ENCODE measurements at regions not wholly inside any gene's neighbourhood (a gene's known extent, or its start where the extent isn't known, plus 50 kb on each side); places are given as distances from the start of the nearest gene placed in this dataset.
"Not testable (repeated sequence)": the region's sequence is repeated elsewhere in the genome, so short reads cannot be mapped to it uniquely, and the experiment has no call there.

DNA sequence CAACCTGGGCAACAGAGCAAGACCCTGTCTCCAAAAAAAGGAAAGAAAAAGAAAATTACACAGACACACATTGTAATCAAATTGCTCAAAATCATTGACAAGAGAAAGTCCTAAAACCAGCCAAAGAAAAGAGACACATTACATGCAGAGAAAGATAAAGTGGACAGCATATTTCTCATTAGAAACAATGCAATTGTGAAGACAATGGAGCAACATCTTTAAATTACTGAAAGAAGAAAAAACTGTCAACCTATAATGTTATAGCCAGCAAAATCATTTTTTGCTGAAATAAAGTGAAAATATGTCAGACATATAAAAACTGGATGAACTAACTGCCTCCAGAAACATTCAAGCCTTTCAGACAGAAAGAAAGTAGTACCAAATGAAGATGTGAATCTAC lies 120.6 kb downstream of the TMEM167A start:
- POLR2A ChIA-PET, result no interaction called here
- no peak for DNase-seq (ENCODE audit: low read depth, low spot score)
- no peak overlapping the region for H3K4me3 ChIP-seq (ENCODE audit: low read depth, low read length)
- TF ChIP-seq, protein P1, sequence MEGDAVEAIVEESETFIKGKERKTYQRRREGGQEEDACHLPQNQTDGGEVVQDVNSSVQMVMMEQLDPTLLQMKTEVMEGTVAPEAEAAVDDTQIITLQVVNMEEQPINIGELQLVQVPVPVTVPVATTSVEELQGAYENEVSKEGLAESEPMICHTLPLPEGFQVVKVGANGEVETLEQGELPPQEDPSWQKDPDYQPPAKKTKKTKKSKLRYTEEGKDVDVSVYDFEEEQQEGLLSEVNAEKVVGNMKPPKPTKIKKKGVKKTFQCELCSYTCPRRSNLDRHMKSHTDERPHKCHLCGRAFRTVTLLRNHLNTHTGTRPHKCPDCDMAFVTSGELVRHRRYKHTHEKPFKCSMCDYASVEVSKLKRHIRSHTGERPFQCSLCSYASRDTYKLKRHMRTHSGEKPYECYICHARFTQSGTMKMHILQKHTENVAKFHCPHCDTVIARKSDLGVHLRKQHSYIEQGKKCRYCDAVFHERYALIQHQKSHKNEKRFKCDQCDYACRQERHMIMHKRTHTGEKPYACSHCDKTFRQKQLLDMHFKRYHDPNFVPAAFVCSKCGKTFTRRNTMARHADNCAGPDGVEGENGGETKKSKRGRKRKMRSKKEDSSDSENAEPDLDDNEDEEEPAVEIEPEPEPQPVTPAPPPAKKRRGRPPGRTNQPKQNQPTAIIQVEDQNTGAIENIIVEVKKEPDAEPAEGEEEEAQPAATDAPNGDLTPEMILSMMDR (IDR thresholded peaks at IDR 0.05; ENCODE audit: insufficient read depth, low read length, missing control alignments), result no peak
- CTCF ChIA-PET, result no interaction called here

DNA sequence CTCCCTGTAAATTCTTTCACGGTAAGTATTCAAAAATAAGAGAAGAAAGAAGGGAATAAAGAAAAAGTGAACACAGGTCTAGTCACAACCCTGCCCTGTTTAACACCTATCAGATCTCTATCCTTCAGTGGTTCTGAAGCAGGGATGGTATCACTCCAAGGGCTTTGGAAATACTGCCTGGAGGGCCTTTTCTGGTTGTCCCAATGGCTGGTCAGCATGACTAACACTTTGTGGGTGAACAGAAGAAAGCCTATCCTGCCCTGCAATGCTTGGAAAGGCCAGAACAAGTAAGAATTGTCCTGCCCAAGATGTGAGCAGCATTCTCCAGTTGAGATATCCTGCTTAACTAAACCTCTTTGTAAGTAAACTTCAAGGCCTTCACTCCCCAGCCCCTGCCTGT lies 124.9 kb downstream of the TMEM167A start:
- no peak for DNase-seq (ENCODE audit: low read depth, low spot score)
- TF ChIP-seq, protein P1 (IDR thresholded peaks at IDR 0.05; ENCODE audit: insufficient read depth, low read length, missing control alignments), result no peak
- CTCF ChIA-PET, result no interaction called here
- POLR2A ChIA-PET, result no interaction called here
- H3K4me3 ChIP-seq (ENCODE audit: low read depth, low read length), result no peak overlapping the region

DNA sequence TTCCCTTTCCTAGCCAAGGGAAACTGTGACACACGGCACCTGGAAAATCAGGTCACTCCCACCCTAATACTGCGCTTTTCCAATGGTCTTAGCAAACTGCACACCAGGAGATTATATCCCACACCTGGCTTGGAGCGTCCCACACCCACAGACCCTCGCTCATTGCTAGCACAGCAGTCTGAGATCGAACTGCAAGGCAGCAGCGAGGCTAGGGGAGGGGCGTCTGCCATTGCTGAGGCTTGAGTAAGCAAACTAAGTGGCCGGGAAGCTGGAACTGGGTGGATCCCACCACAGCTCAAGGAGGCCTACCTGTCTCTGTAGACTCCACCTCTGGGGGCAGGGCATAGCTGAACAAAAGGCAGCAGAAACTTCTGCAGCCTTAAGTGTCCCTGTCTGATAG lies 132.9 kb downstream of the TMEM167A start:
- H3K4me3 ChIP-seq (ENCODE audit: low read depth, low read length); DNase-seq (ENCODE audit: low read depth, low spot score); CTCF ChIA-PET; POLR2A ChIA-PET: not testable (repeated sequence)

DNA sequence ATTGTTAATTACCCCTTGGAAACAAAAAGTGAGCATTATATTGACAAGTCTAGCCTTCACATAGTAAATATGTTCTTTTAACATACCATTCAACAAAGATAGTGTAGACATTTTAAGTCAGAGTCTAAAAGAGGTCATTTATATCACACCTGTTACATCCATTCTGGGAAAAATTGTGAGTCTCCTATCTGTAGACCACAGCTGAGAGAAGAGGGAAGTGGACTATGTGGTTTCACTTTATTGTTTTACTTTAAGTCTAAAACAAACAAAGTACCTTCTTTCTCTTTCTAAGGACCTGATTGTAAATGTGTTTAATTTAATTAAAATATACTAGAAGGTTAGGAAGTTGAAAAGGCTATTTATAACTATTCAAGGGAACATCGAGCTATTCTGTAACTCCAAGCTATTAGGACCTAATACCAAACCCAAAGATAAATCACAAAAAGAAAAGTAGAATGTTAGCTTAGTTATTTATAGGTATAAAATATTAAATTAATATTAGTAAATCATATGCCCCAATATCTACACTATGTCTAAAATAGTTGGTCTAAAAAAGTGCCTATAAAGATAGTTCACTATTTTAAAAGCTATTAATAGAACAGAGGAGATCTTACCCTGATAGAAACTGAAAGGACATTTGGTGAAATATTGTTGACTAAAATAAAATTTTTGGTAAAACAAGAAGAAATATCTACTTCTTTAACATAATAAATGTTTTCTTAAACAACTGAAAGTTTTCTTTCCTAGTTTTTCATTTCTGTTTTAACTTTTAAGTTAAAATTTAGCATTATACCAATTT lies 134.9 kb downstream of the TMEM167A start:
- ChIA-PET POLR2A (no interaction called here), CTCF (no interaction called here)
- TF ChIP-seq, protein P1 (IDR thresholded peaks at IDR 0.05; ENCODE audit: insufficient read depth, low read length, missing control alignments), result no peak
- H3K4me3 ChIP-seq (ENCODE audit: low read depth, low read length), result no peak overlapping the region
- no peak for DNase-seq (ENCODE audit: low read depth, low spot score)

DNA sequence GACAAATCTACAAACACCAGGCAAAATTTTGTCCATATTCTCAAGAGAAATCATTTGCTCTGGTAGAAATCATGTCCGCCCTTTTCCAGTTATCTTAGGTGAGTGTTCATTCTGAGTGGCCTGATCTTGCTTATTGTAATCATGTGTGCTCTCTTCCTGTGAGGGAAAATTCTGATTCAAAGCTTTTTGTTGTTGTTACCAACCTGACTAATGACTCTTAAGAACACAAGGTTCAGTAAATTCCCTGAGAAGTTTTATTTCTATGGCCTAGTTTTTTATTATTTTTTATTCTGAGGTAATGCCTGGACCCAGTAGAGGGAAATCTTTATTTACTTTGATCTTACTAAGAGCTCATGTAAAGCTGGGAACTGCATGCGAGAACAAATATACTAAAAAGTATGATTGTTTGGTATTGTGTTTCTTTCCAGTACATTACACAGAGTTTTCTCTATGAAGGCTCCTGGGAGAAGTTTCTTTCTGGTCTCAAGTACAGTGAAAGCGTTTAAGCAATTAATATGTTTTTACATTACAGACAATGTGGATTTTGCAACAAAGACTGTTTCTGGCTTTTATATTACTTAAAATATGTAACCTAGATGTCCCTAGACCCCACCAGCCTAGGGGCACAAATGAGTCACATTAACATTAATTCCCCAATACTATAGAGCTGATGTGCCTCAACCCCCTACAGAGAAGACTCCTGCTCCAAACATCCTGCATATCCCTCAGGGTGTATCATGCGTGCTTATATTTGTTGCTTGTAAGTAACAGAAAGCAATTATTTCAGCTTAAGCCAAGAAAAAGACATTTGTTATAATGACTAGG lies 138.1 kb downstream of the TMEM167A start:
- no peak for DNase-seq (ENCODE audit: low read depth, low spot score)
- CTCF ChIA-PET, result no interaction called here

DNA sequence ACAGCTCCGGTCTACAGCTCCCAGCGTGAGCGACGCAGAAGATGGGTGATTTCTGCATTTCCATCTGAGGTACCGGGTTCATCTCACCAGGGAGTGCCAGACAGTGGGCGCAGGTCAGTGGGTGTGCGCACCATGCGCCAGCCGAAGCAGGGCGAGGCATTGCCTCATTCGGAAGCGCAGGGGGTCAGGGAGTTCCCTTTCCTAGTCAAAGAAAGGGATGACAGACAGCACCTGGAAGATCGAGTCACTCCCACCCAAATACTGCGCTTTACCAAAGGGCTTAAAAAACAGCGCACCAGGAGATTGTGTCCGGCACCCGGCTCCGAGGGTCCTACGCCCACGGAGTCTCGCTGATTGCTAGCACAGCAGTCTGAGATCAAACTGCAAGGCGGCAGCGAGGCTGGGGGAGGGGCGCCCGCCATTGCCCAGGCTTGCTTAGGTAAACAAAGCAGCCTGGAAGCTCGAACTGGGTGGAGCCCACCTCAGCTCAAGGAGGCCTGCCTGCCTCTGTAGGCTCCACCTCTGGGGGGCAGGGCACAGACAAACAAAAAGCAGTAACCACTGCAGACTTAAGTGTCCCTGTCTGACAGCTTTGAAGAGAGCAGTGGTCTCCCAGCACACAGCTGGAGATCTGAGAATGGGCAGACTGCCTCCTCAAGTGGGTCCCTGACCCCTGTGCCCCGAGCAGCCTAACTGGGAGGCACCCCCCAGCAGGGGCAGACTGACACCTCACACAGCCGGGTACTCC lies 144.5 kb downstream of the TMEM167A start:
- H3K4me3 ChIP-seq (ENCODE audit: low read depth, low read length); POLR2A ChIA-PET; DNase-seq (ENCODE audit: low read depth, low spot score); CTCF ChIA-PET: not testable (repeated sequence)

More for the DNA sequence above, 138.1 kb downstream of the TMEM167A start:
- TF ChIP-seq, protein P1 (IDR thresholded peaks at IDR 0.05; ENCODE audit: insufficient read depth, low read length, missing control alignments), result no peak
- POLR2A ChIA-PET, result no interaction called here
- H3K4me3 ChIP-seq (ENCODE audit: low read depth, low read length), result no peak overlapping the region

DNA sequence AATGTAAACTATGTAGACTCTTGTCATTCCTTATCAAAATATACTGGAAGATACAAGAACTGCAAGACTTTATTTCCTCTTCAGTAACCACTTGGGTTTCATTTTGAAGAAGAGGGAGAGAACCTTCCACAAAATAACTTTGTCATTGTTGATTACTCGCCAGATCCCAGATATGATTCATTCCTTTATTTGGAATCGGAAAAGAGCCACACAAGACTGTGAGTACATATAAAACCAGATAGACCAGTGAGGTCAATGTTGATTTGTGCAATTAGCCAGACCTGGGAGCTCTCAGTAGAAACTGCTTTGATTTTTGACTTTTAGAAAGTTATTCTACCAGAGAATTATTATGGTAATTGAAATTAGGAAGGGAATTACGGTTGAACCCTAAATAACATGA lies 146.1 kb downstream of the TMEM167A start:
- no peak for DNase-seq (ENCODE audit: low read depth, low spot score)
- no peak overlapping the region for H3K4me3 ChIP-seq (ENCODE audit: low read depth, low read length)
- TF ChIP-seq, protein P1 (IDR thresholded peaks at IDR 0.05; ENCODE audit: insufficient read depth, low read length, missing control alignments), result no peak
- CTCF ChIA-PET, result no interaction called here
- POLR2A ChIA-PET, result no interaction called here
